K562 (cell line): ENCODE measurements at regions not wholly inside any gene's neighbourhood (a gene's known extent, or its start where the extent isn't known, plus 50 kb on each side); places are given as distances from the start of the nearest gene placed in this dataset.

Experiments used
- DDX20 ChIP-seq: fragments of 450-650 bp; IDR thresholded peaks from 2 replicates; pipeline ENCODE4 v1.6.1; 2016; ENCODE audit warnings: missing genetic modification characterization, low read depth, mild to moderate bottlenecking, missing compliant biosample characterization, moderate library complexity
- LARP7 ChIP-seq: fragments of 450-650 bp; IDR thresholded peaks from 2 replicates; pipeline ENCODE4 v1.6.1; 2016
- NFE2 ChIP-seq: IDR thresholded peaks from 2 replicates; pipeline ENCODE4 v1.6.1; 2014; ENCODE audit warnings: antibody characterized with exemption, low read depth
- ZBTB12 ChIP-seq: fragments of 250-450 bp; sonication (Bioruptor Pico); IDR thresholded peaks from 2 replicates; pipeline ENCODE4 v1.4.0; 2020
- ZNF395 ChIP-seq: fragments of 200-800 bp; sonication (Bioruptor generic); IDR thresholded peaks from 2 replicates; pipeline ENCODE4 v1.6.1; 2017; ENCODE audit warnings: missing genetic modification characterization, missing compliant biosample characterization
- ZNF561 ChIP-seq: fragments of 450-650 bp; formaldehyde crosslinking; conservative IDR thresholded peaks from 2 replicates; pipeline ENCODE4 v1.4.0; 2020; ENCODE audit warnings: mild to moderate bottlenecking, moderate library complexity
- TF ChIP-seq, protein P1 (sequence below): fragments of 250-450 bp; sonication (Bioruptor Pico); IDR thresholded peaks from 2 replicates; pipeline ENCODE4 v1.4.0; 2020; ENCODE audit warnings: mild to moderate bottlenecking, moderate library complexity, borderline replicate concordance
- TF ChIP-seq, protein P2 (sequence below): fragments of 250-450 bp; sonication (Bioruptor Pico); IDR thresholded peaks from 2 replicates; pipeline ENCODE4 v1.4.0; 2020; ENCODE audit warnings: mild to moderate bottlenecking
- TF ChIP-seq, protein P3 (sequence below): fragments of 250-450 bp; sonication (Bioruptor Pico); IDR thresholded peaks from 2 replicates; pipeline ENCODE4 v1.4.0; 2020; ENCODE audit warnings: mild to moderate bottlenecking, moderate library complexity

DNA sequence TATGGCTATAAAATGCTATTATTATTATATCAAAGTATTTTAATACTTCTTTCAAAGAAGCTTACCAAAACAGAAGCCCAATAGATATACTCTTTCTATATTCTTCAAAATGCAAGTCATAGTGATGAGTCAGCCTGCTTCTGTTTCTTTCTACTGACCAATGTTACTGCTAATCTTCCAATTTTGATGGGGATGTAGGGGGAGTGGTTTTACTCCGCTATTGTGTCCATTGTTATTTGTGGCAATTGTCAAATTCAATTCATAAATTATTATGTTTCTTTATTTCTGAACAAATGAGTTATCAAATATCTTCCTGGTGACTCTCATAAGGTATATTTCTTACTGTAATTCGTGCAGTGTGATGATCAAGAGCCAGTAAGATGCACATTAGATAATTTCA lies 221.5 kb upstream of the DEFB112 start (continued):
- TF ChIP-seq, protein P1, sequence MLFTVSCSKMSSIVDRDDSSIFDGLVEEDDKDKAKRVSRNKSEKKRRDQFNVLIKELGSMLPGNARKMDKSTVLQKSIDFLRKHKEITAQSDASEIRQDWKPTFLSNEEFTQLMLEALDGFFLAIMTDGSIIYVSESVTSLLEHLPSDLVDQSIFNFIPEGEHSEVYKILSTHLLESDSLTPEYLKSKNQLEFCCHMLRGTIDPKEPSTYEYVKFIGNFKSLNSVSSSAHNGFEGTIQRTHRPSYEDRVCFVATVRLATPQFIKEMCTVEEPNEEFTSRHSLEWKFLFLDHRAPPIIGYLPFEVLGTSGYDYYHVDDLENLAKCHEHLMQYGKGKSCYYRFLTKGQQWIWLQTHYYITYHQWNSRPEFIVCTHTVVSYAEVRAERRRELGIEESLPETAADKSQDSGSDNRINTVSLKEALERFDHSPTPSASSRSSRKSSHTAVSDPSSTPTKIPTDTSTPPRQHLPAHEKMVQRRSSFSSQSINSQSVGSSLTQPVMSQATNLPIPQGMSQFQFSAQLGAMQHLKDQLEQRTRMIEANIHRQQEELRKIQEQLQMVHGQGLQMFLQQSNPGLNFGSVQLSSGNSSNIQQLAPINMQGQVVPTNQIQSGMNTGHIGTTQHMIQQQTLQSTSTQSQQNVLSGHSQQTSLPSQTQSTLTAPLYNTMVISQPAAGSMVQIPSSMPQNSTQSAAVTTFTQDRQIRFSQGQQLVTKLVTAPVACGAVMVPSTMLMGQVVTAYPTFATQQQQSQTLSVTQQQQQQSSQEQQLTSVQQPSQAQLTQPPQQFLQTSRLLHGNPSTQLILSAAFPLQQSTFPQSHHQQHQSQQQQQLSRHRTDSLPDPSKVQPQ (CRISPR knock-in tag): no peak
- TF ChIP-seq DDX20 (tag) (no peak), NFE2 (0 out of 2 replicates have a peak, but pooled peaks have one; percentile 3), ZBTB12 (CRISPR knock-in tag) (no peak), ZNF561 (CRISPR knock-in tag) (no peak), ZNF395 (no peak), LARP7 (no peak)
- TF ChIP-seq, protein P2, sequence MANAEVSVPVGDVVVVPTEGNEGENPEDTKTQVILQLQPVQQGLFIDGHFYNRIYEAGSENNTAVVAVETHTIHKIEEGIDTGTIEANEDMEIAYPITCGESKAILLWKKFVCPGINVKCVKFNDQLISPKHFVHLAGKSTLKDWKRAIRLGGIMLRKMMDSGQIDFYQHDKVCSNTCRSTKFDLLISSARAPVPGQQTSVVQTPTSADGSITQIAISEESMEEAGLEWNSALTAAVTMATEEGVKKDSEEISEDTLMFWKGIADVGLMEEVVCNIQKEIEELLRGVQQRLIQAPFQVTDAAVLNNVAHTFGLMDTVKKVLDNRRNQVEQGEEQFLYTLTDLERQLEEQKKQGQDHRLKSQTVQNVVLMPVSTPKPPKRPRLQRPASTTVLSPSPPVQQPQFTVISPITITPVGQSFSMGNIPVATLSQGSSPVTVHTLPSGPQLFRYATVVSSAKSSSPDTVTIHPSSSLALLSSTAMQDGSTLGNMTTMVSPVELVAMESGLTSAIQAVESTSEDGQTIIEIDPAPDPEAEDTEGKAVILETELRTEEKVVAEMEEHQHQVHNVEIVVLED (CRISPR knock-in tag): no peak
- TF ChIP-seq, protein P3, sequence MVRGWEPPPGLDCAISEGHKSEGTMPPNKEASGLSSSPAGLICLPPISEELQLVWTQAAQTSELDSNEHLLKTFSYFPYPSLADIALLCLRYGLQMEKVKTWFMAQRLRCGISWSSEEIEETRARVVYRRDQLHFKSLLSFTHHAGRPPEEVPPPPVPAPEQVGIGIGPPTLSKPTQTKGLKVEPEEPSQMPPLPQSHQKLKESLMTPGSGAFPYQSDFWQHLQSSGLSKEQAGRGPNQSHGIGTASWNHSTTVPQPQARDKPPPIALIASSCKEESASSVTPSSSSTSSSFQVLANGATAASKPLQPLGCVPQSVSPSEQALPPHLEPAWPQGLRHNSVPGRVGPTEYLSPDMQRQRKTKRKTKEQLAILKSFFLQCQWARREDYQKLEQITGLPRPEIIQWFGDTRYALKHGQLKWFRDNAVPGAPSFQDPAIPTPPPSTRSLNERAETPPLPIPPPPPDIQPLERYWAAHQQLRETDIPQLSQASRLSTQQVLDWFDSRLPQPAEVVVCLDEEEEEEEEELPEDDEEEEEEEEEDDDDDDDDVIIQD (CRISPR knock-in tag): no peak
